ENCODE measurements at regions not wholly inside any gene's neighbourhood (a gene's known extent, or its start where the extent isn't known, plus 50 kb on each side); places are given as distances from the start of the nearest gene placed in this dataset.

- TF ChIP-seq CTCF (IDR thresholded peaks at IDR 0.05) (no peak), EZH2 (IDR thresholded peaks at IDR 0.05; ENCODE audit: borderline replicate concordance, insufficient read depth, low read depth, low read length, poor library complexity, severe bottlenecking) (no peak)
These were observed 786.8 kb downstream of the TMTC2 start for GRCh38 chr12:83473408-83474095.

Measured in B cell (primary cell).